ENCODE measurements at regions not wholly inside any gene's neighbourhood (a gene's known extent, or its start where the extent isn't known, plus 50 kb on each side); places are given as distances from the start of the nearest gene placed in this dataset.

DNA sequence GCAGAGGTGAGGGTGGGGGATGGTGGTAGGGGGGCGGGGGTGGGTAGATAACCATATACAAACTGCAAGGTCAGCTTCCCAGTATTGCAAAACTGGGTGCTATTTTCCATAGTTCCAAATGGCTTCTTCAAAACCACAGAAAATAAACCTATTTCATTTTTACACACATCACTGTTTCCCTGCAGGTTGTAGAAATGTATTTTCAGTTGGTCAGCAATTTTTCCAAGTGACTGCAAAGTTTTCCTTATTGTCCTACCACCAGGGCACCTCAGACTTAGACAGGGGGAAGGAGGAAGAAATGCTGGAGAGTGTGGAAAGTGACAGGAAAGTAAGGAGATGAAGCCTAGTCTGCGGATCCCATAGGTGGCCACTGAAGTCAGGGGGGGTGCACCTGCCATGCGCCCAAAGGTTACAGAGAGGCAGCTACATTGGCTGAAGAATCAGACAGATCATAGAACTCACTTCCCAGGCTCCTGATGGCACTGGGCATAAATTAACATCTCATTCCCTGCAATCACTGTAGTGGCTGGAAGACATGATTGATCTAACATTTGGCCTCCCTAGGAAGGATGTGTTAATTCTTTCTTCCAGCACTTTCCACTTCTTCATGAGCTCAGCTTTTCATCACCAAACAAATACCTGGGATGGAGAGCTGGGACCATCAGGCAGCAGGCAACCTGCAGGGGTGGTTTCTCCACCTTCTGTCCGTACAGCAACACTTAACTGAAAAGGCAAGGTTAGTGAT, 402.0 kb downstream of the HNRNPD start:
- intact Hi-C loops (cut with DNase I; ENCODE audit: low total_unique reads): no loop called here
- Histone ChIP-seq H3K4me3 (no peak overlapping the region), H3K27ac (no peak overlapping the region), H3K9me3 (no peaks in the 10 kb centered on the region), H3K36me3 (no peaks in the 10 kb centered on the region), H3K27me3 (no peaks in the 10 kb centered on the region), H3K4me1 (no peaks in the 10 kb centered on the region)
- no peak for DNase-seq
- no peak for TF ChIP-seq POLR2A (IDR thresholded peaks at IDR 0.05)
- TF ChIP-seq, protein P1, sequence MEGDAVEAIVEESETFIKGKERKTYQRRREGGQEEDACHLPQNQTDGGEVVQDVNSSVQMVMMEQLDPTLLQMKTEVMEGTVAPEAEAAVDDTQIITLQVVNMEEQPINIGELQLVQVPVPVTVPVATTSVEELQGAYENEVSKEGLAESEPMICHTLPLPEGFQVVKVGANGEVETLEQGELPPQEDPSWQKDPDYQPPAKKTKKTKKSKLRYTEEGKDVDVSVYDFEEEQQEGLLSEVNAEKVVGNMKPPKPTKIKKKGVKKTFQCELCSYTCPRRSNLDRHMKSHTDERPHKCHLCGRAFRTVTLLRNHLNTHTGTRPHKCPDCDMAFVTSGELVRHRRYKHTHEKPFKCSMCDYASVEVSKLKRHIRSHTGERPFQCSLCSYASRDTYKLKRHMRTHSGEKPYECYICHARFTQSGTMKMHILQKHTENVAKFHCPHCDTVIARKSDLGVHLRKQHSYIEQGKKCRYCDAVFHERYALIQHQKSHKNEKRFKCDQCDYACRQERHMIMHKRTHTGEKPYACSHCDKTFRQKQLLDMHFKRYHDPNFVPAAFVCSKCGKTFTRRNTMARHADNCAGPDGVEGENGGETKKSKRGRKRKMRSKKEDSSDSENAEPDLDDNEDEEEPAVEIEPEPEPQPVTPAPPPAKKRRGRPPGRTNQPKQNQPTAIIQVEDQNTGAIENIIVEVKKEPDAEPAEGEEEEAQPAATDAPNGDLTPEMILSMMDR (IDR thresholded peaks at IDR 0.05): no peak

DNA sequence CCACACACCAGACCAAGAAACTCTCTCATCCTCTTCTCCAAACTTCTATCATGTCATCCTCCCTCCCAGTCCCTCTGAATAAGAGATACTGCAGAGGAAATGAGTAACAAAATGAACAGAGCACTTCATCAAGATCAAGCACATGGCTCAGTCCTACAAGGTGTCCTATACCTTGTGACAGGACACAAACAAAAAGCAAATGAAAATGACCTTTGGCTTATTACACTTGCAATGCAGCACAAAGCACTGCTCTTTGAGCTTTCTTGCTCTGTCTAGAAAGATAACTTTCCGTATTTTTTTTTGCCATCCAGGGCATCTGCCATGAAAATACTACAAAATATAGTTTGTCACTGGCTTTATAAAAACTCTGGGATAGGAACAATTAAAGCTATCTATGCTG, 402.7 kb downstream of the HNRNPD start:
- no peak for DNase-seq

DNA sequence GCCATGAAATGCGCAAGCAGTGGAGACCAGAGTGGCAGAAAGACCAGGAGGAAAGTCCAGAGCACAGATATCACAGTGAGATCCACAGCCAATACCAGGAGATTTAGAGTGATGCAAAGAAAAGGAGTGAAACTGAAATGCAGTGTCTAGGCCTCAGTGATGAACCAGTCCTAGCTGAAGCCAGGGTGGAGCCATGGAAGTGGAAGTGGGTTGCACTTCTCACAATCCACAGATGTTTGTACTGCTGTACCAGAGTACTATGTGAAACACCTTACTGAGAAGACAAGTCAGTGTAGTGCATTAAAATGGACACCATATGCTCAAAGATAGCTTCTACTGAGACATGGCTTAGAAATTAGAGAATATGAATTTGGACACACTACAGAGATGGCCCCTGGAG, 403.3 kb downstream of the HNRNPD start:
- no peaks in the 10 kb centered on the region for H3K4me1 ChIP-seq
- H3K36me3 ChIP-seq: no peaks in the 10 kb centered on the region
- H3K4me3 ChIP-seq: no peak overlapping the region
- intact Hi-C loops (cut with DNase I; ENCODE audit: low total_unique reads): no loop called here
- TF ChIP-seq, protein P1 (IDR thresholded peaks at IDR 0.05): no peak
- TF ChIP-seq POLR2A (IDR thresholded peaks at IDR 0.05): no peak
- DNase-seq: no peak
- no peak overlapping the region for H3K27ac ChIP-seq
- no peaks in the 10 kb centered on the region for H3K27me3 ChIP-seq
- no peaks in the 10 kb centered on the region for H3K9me3 ChIP-seq

More for the DNA sequence above, 402.7 kb downstream of the HNRNPD start:
- no peaks in the 10 kb centered on the region for H3K4me1 ChIP-seq
- intact Hi-C loops (cut with DNase I; ENCODE audit: low total_unique reads): no loop called here
- H3K27me3 ChIP-seq: no peaks in the 10 kb centered on the region
- no peaks in the 10 kb centered on the region for H3K36me3 ChIP-seq
- H3K4me3 ChIP-seq: no peak overlapping the region
- TF ChIP-seq POLR2A (IDR thresholded peaks at IDR 0.05): no peak
- TF ChIP-seq, protein P1 (IDR thresholded peaks at IDR 0.05): no peak
- H3K27ac ChIP-seq: no peak overlapping the region
- H3K9me3 ChIP-seq: no peaks in the 10 kb centered on the region

DNA sequence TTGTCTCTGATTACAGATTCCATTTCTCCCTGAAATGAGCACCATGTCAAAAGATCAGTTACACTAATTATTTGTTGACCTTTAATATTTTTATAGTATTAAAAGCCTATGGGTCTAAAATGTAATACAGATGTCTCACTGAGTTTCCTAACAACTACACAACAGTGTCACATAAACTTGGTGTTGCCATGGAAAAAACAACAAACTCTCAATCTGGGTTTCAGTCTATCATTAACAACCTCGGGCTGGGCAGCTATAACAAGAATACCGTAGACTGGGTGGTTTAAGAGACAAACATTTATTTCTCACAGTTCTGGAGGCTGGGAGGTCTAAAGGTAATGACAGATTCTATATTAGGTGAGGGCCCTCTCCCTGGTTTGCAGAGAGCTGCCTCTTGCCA, 407.1 kb downstream of the HNRNPD start:
- Histone ChIP-seq H3K27ac (no peak overlapping the region), H3K9me3 (no peaks in the 10 kb centered on the region), H3K4me3 (no peak overlapping the region), H3K36me3 (no peaks in the 10 kb centered on the region), H3K27me3 (no peaks in the 10 kb centered on the region), H3K4me1 (no peaks in the 10 kb centered on the region)
- TF ChIP-seq, protein P1 (IDR thresholded peaks at IDR 0.05): no peak
- no peak for TF ChIP-seq POLR2A (IDR thresholded peaks at IDR 0.05)
- intact Hi-C loops (cut with DNase I; ENCODE audit: low total_unique reads): no loop called here
- DNase-seq: no peak

DNA sequence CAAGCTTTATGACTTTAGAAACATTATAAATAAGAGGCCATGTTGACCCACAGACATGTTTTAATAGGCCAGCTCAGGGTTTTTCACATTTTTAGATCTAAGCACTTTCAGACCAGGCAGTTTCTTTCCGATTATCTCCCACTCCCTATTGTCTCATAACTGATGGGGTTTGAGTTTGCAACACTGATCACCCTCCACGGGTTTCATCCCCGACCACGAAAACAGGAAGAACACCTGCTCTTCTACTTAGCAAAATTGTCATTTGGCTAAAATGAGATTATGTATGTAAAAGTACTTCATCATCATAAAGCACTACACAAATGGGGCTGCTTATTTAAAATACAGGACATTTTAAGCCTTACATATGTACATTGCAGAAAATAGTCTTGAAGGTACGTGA, 407.9 kb downstream of the HNRNPD start:
- TF ChIP-seq, protein P1 (IDR thresholded peaks at IDR 0.05): no peak
- no peak for TF ChIP-seq POLR2A (IDR thresholded peaks at IDR 0.05)
- H3K9me3 ChIP-seq: no peaks in the 10 kb centered on the region
- H3K4me1 ChIP-seq: no peaks in the 10 kb centered on the region
- H3K36me3 ChIP-seq: no peaks in the 10 kb centered on the region
- no peaks in the 10 kb centered on the region for H3K27me3 ChIP-seq
- H3K4me3 ChIP-seq: no peak overlapping the region
- intact Hi-C loops (cut with DNase I; ENCODE audit: low total_unique reads): no loop called here
- no peak overlapping the region for H3K27ac ChIP-seq
- DNase-seq: no peak
